GM18870 (cell line): ENCODE measurements at regions not wholly inside any gene's neighbourhood (a gene's known extent, or its start where the extent isn't known, plus 50 kb on each side); places are given as distances from the start of the nearest gene placed in this dataset.

Experiments
- ATAC-seq: cut with Tn5 transposase; IDR thresholded peaks from one replicate; pipeline ENCODE4 v1.9.1; 2021; ENCODE audit warnings: moderate library complexity; ENCODE audit not compliant: unreplicated experiment

DNA sequence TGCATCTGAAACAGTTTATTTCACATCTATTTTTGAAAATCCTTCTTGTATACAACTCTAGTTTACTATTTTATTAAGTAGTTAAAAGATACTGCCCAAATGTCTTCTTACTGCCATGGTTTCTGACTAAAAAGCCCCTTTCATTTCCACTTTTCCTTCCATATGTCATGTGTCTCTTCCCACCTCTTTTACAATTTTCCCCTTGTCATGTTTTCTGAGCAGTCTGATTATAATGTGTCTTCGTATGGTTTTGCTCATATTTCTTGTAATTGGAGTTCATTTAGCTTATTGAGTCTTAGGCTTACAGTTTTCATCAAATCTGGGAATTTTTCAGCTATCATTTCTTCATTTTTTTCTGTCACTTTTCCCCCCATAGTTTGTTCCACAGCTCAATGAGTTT is 813.9 kb upstream of the GYPC start:
- no peak for ATAC-seq

DNA sequence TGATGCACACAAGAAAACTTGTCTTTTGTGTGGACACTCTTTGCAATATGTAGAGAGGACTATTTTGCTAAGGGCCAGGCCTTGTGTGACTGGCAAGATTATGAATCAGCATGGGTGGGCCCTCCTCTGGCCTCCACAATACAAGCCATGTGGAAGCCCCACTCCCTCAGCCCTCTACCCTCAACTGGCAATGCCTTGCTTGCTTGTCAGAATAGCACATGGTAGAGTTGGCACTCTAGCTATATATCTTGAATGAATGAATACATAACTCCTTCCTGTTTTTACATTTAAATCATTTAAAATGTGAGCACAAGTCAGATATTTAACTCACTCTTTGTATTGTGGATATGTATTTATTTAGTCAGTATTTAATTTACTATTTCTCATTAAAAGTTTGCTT is 805.4 kb upstream of the GYPC start:
- no peak for ATAC-seq

DNA sequence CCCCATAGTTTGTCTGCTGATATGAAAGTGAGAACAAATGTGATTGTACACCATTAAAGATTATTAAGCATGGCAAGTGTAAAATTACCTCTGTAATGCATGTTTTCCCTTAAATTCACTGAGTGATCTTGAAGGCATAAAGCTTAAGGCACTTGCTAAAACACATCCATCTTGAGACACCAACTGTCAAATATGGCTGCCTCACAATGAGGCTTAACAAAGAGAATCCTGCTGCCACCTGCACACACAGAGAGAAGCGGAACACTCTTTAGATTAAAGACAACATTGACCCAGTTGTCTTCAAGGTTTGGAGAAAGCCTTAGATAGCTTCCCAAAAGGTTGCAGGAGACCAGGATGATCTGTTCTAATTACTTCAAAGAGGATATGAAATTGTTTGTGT is 803.6 kb upstream of the GYPC start:
- ATAC-seq, result no peak

GRCh38 chr2:125853626-125854025 is 802.3 kb upstream of the GYPC start:
- no peak for ATAC-seq

- no peak for ATAC-seq
These were observed 800.8 kb upstream of the GYPC start for GRCh38 chr2:125855204-125855603.

DNA sequence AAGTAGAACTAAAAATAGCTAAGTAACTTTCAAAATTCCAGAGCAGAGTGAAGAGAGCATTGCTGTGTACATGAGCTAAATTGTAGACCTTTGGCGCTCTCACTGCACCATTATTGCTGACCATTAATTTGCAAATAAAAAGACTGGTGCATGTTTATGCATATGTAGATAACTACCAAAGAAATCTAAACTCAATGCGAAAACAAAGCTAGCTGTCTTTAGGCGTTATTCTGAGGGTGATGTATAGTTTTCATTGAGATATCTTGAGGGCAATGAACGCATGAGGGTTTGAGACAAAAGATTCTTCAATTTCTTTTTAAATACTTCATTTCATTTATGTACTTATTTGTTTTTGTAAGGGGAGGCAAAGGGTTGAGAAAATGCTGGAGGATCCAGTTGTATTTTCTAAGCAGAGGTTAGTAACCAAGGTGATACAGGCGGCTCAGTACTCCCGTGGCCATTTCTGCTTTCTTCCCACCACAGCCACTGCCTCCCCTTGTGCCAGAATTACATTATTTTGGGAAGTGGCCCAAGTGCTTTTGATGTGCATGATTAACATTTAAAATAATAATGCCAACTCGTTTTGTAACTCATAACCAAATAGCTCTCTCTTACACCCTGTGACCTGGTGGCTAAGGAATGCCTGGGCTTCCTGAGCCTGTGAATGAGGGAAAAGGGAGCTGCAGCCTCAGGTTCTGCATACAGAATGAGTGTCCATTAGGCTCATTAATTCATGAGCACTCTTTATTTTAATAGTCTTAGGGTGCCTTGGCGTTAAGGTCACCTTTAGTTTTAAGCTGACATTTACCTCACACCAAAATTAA is 797.8 kb upstream of the GYPC start:
- no peak for ATAC-seq

GRCh38 chr2:125861461-125861860 is 794.5 kb upstream of the GYPC start:
- no peak for ATAC-seq

GRCh38 chr2:125867908-125868307 is 788.0 kb upstream of the GYPC start:
- ATAC-seq, result no peak

GRCh38 chr2:125870264-125870663 is 785.7 kb upstream of the GYPC start:
- ATAC-seq, result no peak

DNA sequence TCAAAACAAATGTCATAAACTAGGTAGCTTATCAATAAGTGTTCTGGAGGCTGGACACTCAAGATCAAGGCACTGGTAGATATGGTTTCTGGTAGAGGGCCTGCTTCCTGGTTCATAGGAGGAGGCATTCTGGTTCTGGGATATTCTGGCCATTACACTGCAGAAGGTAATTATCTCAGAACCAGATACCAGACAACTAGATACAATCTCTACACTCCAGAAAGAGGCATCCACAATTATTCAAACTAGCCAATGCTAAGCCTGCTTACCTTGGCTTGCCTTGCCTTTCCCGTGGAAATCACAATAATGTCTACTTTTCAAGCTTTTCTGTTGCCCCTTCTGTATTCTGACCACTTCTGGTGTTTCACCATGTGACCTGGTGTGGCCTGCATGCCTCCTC is 785.2 kb upstream of the GYPC start:
- ATAC-seq, result no peak

DNA sequence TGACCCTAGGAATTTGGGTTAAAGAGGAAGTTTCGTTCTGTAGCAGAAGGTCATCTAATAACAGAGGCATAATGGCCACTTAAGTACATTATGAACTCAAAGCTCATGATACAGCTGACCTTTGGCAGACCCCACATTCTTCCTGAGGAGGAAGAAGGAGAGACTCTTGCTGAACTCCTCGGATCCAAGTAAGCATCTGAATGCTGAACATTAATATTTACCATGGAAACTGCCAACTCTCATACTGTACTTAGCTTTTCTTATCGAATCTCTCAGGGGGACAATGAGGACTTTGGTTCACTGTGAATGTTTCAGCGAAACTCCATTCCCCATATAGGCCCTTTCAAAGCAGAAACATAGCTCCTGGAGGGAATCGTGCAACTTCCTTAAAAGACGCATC is 781.4 kb upstream of the GYPC start:
- no peak for ATAC-seq

GRCh38 chr2:125885340-125885739 is 770.6 kb upstream of the GYPC start:
- ATAC-seq, result no peak

GRCh38 chr2:125886153-125886552 is 769.8 kb upstream of the GYPC start:
- no peak for ATAC-seq

GRCh38 chr2:125901278-125901677 is 754.7 kb upstream of the GYPC start:
- no peak for ATAC-seq

GRCh38 chr2:125925891-125926546 is 729.9 kb upstream of the GYPC start:
- no peak for ATAC-seq

DNA sequence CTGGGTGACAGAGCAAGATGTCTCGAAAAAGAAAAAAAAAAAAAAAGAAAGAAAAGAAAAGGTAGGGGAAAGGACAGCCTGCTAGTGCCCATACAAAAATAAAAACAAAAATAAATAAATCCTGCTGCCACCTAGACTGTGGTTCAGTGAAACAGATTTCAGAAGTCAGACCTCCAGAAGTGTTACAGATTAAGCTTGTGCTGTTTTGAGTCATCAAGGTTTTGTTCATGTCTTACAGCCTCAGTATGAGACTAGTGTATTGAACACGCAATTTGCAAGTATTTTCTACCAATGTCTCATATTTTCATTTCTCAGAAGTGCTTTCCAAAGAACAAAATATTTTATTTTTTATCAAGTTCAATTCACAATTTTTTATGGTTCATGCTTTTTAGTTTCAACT is 720.4 kb upstream of the GYPC start:
- no peak for ATAC-seq

DNA sequence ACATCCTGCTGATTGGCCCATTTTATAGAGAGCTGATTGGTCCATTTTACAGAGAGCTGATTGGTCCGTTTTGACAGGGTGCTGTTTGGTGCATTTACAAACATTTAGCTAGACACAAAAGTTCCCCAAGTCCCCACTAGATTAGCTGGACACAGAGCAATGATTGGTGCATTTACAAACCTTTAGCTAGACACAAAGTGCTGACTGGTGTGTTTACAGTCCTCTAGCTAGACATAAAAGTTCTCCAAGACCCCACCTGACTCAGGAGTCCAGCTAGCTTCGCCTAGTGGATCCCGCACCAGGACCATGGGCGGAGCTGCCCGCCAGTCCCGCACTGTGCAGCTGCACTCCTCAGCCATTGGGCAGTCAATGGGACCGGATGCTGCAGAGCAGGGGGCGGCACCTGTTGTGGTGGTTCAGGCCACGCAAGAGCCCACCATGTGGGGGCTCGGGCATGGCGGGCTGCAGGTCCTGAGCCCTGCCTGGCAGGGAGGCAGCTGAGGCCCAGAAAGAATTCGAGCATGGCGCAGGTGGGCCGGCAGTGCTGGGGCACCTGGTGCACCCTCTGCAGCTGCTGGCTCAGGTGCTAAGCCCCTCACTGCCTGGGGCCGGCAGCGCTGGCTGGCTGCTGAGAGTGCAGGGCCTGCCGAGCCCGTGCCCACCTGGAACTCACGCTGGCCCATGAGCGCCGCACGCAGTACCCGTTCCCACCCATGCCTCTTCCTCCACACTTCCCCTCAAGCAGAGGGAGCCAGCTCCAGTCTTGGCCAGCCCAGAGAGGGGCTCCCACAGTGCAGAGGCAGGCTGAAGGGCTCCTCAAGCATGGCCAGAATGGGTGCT is 713.2 kb upstream of the GYPC start:
- no peak for ATAC-seq

GRCh38 chr2:125959047-125959446 is 696.9 kb upstream of the GYPC start:
- ATAC-seq, result no peak

GRCh38 chr2:125961739-125962138 is 694.2 kb upstream of the GYPC start:
- no peak for ATAC-seq

DNA sequence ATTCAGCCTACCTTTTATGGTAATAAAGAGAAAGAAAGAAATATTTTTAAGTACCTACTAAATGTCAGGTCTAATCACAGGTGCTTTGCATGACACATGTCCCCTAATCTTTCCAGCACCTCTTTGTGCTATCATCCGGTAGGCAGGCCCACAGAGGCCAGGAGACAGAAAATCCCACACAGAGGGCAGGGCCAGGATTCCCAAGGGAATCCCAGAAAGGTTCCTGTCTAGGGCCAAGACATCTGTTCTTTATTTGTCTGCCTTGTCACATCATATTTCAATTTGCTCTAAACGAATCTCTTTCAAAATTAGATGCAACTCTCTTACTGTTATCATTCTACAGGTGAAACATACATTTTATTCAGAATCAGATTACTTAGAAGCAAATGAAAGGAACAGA is 676.1 kb upstream of the GYPC start:
- no peak for ATAC-seq

DNA sequence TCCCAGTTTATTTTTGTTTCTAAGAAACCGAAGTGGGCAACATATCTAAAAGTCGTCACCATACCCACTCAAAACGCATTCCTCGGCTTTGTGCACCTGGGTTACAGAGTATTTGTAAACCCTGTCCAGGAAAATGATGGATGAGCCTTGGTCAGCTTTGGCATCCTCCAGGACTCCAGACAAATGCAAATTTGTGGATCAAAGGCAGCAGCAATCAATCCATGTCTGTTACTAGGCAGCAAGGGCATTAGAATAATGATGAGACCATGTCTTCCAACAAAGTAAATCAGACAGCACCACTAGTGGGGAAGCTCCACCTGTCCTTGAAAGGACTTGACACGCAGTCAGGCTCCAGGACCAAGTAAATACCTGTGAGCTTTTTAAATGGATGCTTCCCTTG is 672.6 kb upstream of the GYPC start:
- no peak for ATAC-seq

GRCh38 chr2:126029316-126029715 is 626.6 kb upstream of the GYPC start:
- no peak for ATAC-seq
